GM12878 (cell line): ENCODE measurements at regions not wholly inside any gene's neighbourhood (a gene's known extent, or its start where the extent isn't known, plus 50 kb on each side); places are given as distances from the start of the nearest gene placed in this dataset.
"Not testable (repeated sequence)": the region's sequence is repeated elsewhere in the genome, so short reads cannot be mapped to it uniquely, and the experiment has no call there.

Source experiments
- ATAC-seq: fragments of 200-7000 bp; cut with Tn5 transposase; 3 replicates; pipeline ENCODE4 v1.9.1; 2020; ENCODE audit warnings: mild to moderate bottlenecking, moderate library complexity
- BruUV-seq: library from RNA; stranded (reverse); fragments of 400-500 nt; replicated peaks from 2 replicates; lab custom pipeline; 2021; lab: Mats Ljungman, UMichigan
- CTCF ChIA-PET: fragments of 300-600 bp; sonication (Branson Sonifier 250); formaldehyde crosslinking; extraction: SDS; loops from one replicate; lab custom pipeline; 2021; ENCODE audit warnings: inconsistent platforms; lab: Yijun Ruan, JAX
- POLR2A ChIA-PET: fragments of 350-600 bp; formaldehyde crosslinking; extraction: SDS; loops from one replicate; lab custom pipeline; 2021; ENCODE audit warnings: inconsistent platforms; lab: Charles Lee
- RAD21 ChIA-PET: fragments of 300-600 bp; sonication (Branson Sonifier 250); formaldehyde crosslinking; loops from one replicate; lab custom pipeline; 2023; ENCODE audit warnings: antibody characterized with exemption; ENCODE audit not compliant: unreplicated experiment; lab: Charles Lee
- SMC1A ChIA-PET: fragments of 300-600 bp; sonication (Branson Sonifier 250); formaldehyde crosslinking; loops from one replicate; lab custom pipeline; 2023; ENCODE audit not compliant: unreplicated experiment, uncharacterized antibody; lab: Charles Lee
- DNase-seq: peaks from one replicate; pipeline ENCODE4 v3.0.0-alpha.2; 2011; ENCODE audit warnings: low read depth, low spot score
- FAIRE-seq: peaks from 3 replicates; lab custom pipeline; 2011; peaks lifted over from hg19 to GRCh38; lab: Jason Lieb, UNC
- H2AFZ ChIP-seq: 2 replicates; pipeline ENCODE4 v1.6.0; 2011; ENCODE audit warnings: low read depth, low read length, control low read depth; ENCODE audit not compliant: control insufficient read depth
- H3K27ac ChIP-seq: 2 replicates; pipeline ENCODE4 v1.5.1; 2011; ENCODE audit warnings: control low read depth; ENCODE audit not compliant: control insufficient read depth, insufficient read depth
- H3K27me3 ChIP-seq, 2 experiments: replicated peaks in 1 of 2; 2 replicates each; pipeline versions ENCODE4 v1.6.0 to v1.6.1; 2011; ENCODE audit warnings: low read length in 1 of 2; ENCODE audit not compliant: control insufficient read depth in 2 of 2, insufficient read depth in 2 of 2
- H3K36me3 ChIP-seq, 2 experiments: 2 replicates each; pipeline ENCODE4 v1.5.1; 2011; ENCODE audit warnings: low read length in 1 of 2; ENCODE audit not compliant: control insufficient read depth in 2 of 2, insufficient read depth in 2 of 2
- H3K4me1 ChIP-seq: 2 replicates; pipeline ENCODE4 v1.6.1; 2011; ENCODE audit warnings: mild to moderate bottlenecking, low read length, moderate library complexity, mixed read lengths; ENCODE audit not compliant: control insufficient read depth, insufficient read depth
- H3K4me2 ChIP-seq: 2 replicates; pipeline ENCODE4 v1.6.0; 2011; ENCODE audit warnings: control low read depth; ENCODE audit not compliant: control insufficient read depth, insufficient read depth
- H3K4me3 ChIP-seq: fragments of 200-600 bp; sonication (generic); 2 replicates; pipeline ENCODE4 v1.5.1; 2016
- H3K79me2 ChIP-seq: 2 replicates; pipeline ENCODE4 v1.6.0; 2011; ENCODE audit warnings: low read length; ENCODE audit not compliant: control insufficient read depth, insufficient read depth
- H3K9ac ChIP-seq: 2 replicates; pipeline ENCODE4 v1.8.0; 2011; ENCODE audit warnings: low read length, control low read depth, mixed read lengths; ENCODE audit not compliant: control insufficient read depth, insufficient read depth
- H3K9me3 ChIP-seq: replicated peaks from 3 replicates; pipeline ENCODE4 v1.5.1; 2011; ENCODE audit warnings: mild to moderate bottlenecking, low read length; ENCODE audit not compliant: control insufficient read depth, insufficient read depth
- H4K20me1 ChIP-seq: 2 replicates; pipeline ENCODE4 v1.6.0; 2011; ENCODE audit not compliant: control insufficient read depth, insufficient read depth
- CHD2 ChIP-seq: IDR thresholded peaks from 2 replicates; pipeline ENCODE4 v1.6.1; 2011; ENCODE audit warnings: low read depth, low read length, improper control_type of control experiment, borderline replicate concordance
- WGBS: methylation state at CpG from one replicate; pipeline ENCODE4 v1.1.6; 2016; ENCODE audit warnings: low lambda C conversion rate; ENCODE audit not compliant: insufficient replicate concordance, insufficient coverage; ENCODE audit errors: missing lambda C conversion rate; 5-methylcytosine and 5-hydroxymethylcytosine counted together
- in situ Hi-C: fragments of 300-500 bp; cut with MboI; formaldehyde crosslinking; loops from 9 replicates; pipeline ENCODE4 v1.14.3; 2018; ENCODE audit warnings: mixed read lengths
- intact Hi-C: fragments of 100-400 bp; cut with micrococcal nuclease; formaldehyde crosslinking; loops from one replicate; pipeline ENCODE4 v1.14.2; 2022; ENCODE audit not compliant: unreplicated experiment

GRCh38 chr10:33695536-33695935 lies 361.1 kb upstream of the NRP1 start:
- POLR2A ChIA-PET, result interaction anchor here (1.3 kb wide), 1 partner anchor 17 kb away, joined by 3 read pairs; no protein-coding TSS in a partner anchor

GRCh38 chr10:33690536-33690935 lies 356.1 kb upstream of the NRP1 start:
- DNase-seq, SMC1A ChIA-PET, H4K20me1 ChIP-seq, ATAC-seq, H3K27ac ChIP-seq, CTCF ChIA-PET, RAD21 ChIA-PET, H3K9ac ChIP-seq, H3K4me2 ChIP-seq, H2AFZ ChIP-seq, H3K9me3 ChIP-seq, H3K36me3 ChIP-seq, H3K4me1 ChIP-seq, H3K4me3 ChIP-seq, H3K27me3 ChIP-seq, BruUV-seq, in situ Hi-C loops, intact Hi-C loops, POLR2A ChIA-PET, H3K79me2 ChIP-seq, FAIRE-seq: not testable (repeated sequence)
- WGBS, result 3% methylated on average over 2 of the region's 2 CpGs

More at GRCh38 chr10:33695536-33695935, 361.1 kb upstream of the NRP1 start:
- Histone ChIP-seq H2AFZ (no peak overlapping the region), H3K4me1 (no peaks in the 10 kb centered on the region), H3K79me2 (no peaks in the 10 kb centered on the region), H3K9ac (no peak overlapping the region), H3K4me3 (no peak overlapping the region), H3K4me2 (no peak overlapping the region), H3K9me3 (no peaks in the 10 kb centered on the region), H4K20me1 (no peaks in the 10 kb centered on the region)
- no peak for FAIRE-seq
- SMC1A ChIA-PET, result interaction anchor here (0.7 to 2.7 kb wide), 7 partner anchors 10 to 103 kb away, joined by 3 to 11 read pairs (median 5); no protein-coding TSS in a partner anchor
- no peak for ATAC-seq
- CTCF ChIA-PET, result interaction anchor here (1.3 to 1.5 kb wide), 2 partner anchors 112 to 363 kb away, joined by 3 to 4 read pairs; no protein-coding TSS in a partner anchor
- RAD21 ChIA-PET, result interaction anchor here (0.6 kb wide), 2 partner anchors 48 to 320 kb away, joined by 3 read pairs; no protein-coding TSS in a partner anchor
- in situ Hi-C loops, result no loop called here
- intact Hi-C loops, result no loop called here
- 53% methylated on average over 5 of the region's 5 CpGs for WGBS
- no TSS peak for BruUV-seq
- no peak for TF ChIP-seq CHD2
- TF ChIP-seq, all 136 proteins: peak for 0
- H3K27me3 ChIP-seq, result no peaks in the 10 kb centered on the region
- H3K27ac ChIP-seq, result no peak overlapping the region
- DNase-seq, result no peak
- no peaks in the 10 kb centered on the region for H3K36me3 ChIP-seq
